PC-3 (cell line): ENCODE measurements at regions not wholly inside any gene's neighbourhood (a gene's known extent, or its start where the extent isn't known, plus 50 kb on each side); places are given as distances from the start of the nearest gene placed in this dataset.
"Not testable (repeated sequence)": the region's sequence is repeated elsewhere in the genome, so short reads cannot be mapped to it uniquely, and the experiment has no call there.

Experiments used
- ATAC-seq: fragments of 200-7000 bp; cut with Tn5 transposase; 2 replicates; pipeline ENCODE4 v1.9.1; 2020; ENCODE audit warnings: mild to moderate bottlenecking, moderate library complexity
- BruUV-seq: library from RNA; stranded (reverse); fragments of 400-500 nt; replicated peaks from 2 replicates; lab custom pipeline; 2021; lab: Mats Ljungman, UMichigan
- CTCF ChIA-PET: fragments of 300-600 bp; sonication (Branson Sonifier 250); formaldehyde crosslinking; loops from one replicate; lab custom pipeline; 2022; ENCODE audit warnings: antibody characterized with exemption; lab: Charles Lee
- POLR2A ChIA-PET: fragments of 300-600 bp; sonication (Branson Sonifier 250); formaldehyde crosslinking; loops from one replicate; lab custom pipeline; 2022; ENCODE audit warnings: antibody characterized with exemption; ENCODE audit not compliant: unreplicated experiment; lab: Charles Lee
- DNase-seq: peaks from one replicate; pipeline ENCODE4 v3.0.0-alpha.2; 2015
- H2AFZ ChIP-seq: fragments of 300-600 bp; sonication (generic); 2 replicates; pipeline ENCODE4 v1.6.0; 2016; ENCODE audit warnings: antibody characterized with exemption, low read length
- H3F3A ChIP-seq: fragments of 300-600 bp; sonication (generic); one replicate; pipeline ENCODE4 v1.6.0; 2017; ENCODE audit warnings: antibody characterized with exemption, low read length, control low read depth, mild to moderate bottlenecking; ENCODE audit not compliant: unreplicated experiment
- H3K27ac ChIP-seq: fragments of 300-600 bp; sonication (generic); 2 replicates; pipeline ENCODE4 v1.5.1; 2016; ENCODE audit warnings: mild to moderate bottlenecking, low read length
- H3K27me3 ChIP-seq: fragments of 300-600 bp; sonication (generic); 2 replicates; pipeline ENCODE4 v1.6.1; 2016; ENCODE audit warnings: low read length, mixed read lengths
- H3K36me3 ChIP-seq: fragments of 300-600 bp; sonication (generic); 2 replicates; pipeline ENCODE4 v1.6.1; 2016; ENCODE audit warnings: low read depth, mixed run types, low read length, mixed read lengths
- H3K4me1 ChIP-seq: fragments of 300-600 bp; sonication (generic); 2 replicates; pipeline ENCODE4 v1.5.1; 2016; ENCODE audit warnings: low read length; ENCODE audit not compliant: insufficient read depth
- H3K4me2 ChIP-seq: fragments of 300-600 bp; sonication (generic); 2 replicates; pipeline ENCODE4 v1.6.0; 2016; ENCODE audit warnings: low read length
- H3K4me3 ChIP-seq: fragments of 300-600 bp; sonication (generic); 2 replicates; pipeline ENCODE4 v1.5.1; 2016; ENCODE audit warnings: mild to moderate bottlenecking, low read length, mixed read lengths
- H3K79me2 ChIP-seq: fragments of 300-600 bp; sonication (generic); 2 replicates; pipeline ENCODE4 v1.6.1; 2017; ENCODE audit warnings: low read length, mixed read lengths
- H3K9ac ChIP-seq: fragments of 300-600 bp; sonication (generic); 2 replicates; pipeline ENCODE4 v1.6.0; 2016; ENCODE audit warnings: mild to moderate bottlenecking, low read length
- H3K9me2 ChIP-seq: fragments of 300-600 bp; sonication (generic); replicated peaks from 2 replicates; pipeline ENCODE4 v1.6.1; 2016; ENCODE audit warnings: mixed run types, low read length, mixed read lengths
- H3K9me3 ChIP-seq: fragments of 300-600 bp; sonication (generic); 2 replicates; pipeline ENCODE4 v1.6.1; 2016; ENCODE audit warnings: low read length, mixed read lengths
- H4K20me1 ChIP-seq: fragments of 300-600 bp; sonication (generic); 2 replicates; pipeline ENCODE4 v1.6.1; 2016; ENCODE audit warnings: low read length, mixed read lengths
- CTCF ChIP-seq: fragments of 300-600 bp; sonication (generic); conservative IDR thresholded peaks from 2 replicates; pipeline ENCODE4 v1.5.1; 2017; ENCODE audit warnings: antibody characterized with exemption, low read depth, mild to moderate bottlenecking, low read length
- EZH2 ChIP-seq: fragments of 300-600 bp; sonication (generic); IDR thresholded peaks from one replicate; pipeline ENCODE4 v1.6.1; 2017; ENCODE audit warnings: antibody characterized with exemption, mild to moderate bottlenecking, low read length; ENCODE audit not compliant: unreplicated experiment
- EZH2phosphoT487 ChIP-seq: fragments of 300-600 bp; sonication (generic); IDR thresholded peaks from 2 replicates; pipeline ENCODE4 v1.6.1; 2018; ENCODE audit warnings: mild to moderate bottlenecking, antibody characterized with exemption, low read length, borderline replicate concordance
- intact Hi-C: fragments of 100-400 bp; cut with micrococcal nuclease; formaldehyde crosslinking; loops from 2 replicates; pipeline ENCODE4 v1.9.0; 2023

GRCh38 chr4:72864898-72865297 lies 204.6 kb downstream of the COX18 start:
- Histone ChIP-seq H3K4me1 (no peaks in the 10 kb centered on the region), H3K4me3 (no peak overlapping the region), H3F3A (no peaks in the 10 kb centered on the region), H3K9me3 (no peaks in the 10 kb centered on the region), H3K27me3 (no peaks in the 10 kb centered on the region), H4K20me1 (no peaks in the 10 kb centered on the region), H3K9ac (no peak overlapping the region), H3K4me2 (no peak overlapping the region), H2AFZ (no peak overlapping the region), H3K9me2 (no peaks in the 10 kb centered on the region), H3K36me3 (no peaks in the 10 kb centered on the region), H3K79me2 (no peaks in the 10 kb centered on the region), H3K27ac (no peak overlapping the region)
- TF ChIP-seq EZH2 (no peak), CTCF (no peak), EZH2phosphoT487 (no peak)
- intact Hi-C loops, result no loop called here
- ATAC-seq (no peak), DNase-seq (no peak)
- CTCF ChIA-PET, result no interaction called here
- POLR2A ChIA-PET, result no interaction called here
- BruUV-seq, result no TSS peak

DNA sequence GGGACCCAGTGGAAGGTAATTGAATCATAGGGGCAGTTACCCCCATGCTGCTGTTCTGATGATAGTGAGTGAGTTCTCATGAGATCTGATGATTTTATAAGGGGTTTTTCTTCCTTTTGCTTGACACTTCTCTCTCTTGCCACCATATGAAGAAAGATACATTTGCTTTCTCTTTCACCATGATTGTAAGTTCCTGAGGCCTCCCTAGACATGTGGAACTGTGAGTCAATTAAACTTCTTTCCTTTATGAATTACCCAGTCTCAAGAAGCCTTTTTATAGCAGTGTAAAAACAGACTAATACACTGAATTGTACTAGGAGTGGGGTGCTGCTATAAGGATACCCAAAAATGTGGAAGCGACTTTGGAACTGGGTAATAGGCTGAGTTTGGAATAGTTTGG lies 205.2 kb downstream of the COX18 start:
- H3K36me3 ChIP-seq, H3K9me2 ChIP-seq, H3K79me2 ChIP-seq, H3K4me2 ChIP-seq, H4K20me1 ChIP-seq, H3K4me1 ChIP-seq, H2AFZ ChIP-seq, H3K27me3 ChIP-seq, H3K9me3 ChIP-seq, H3F3A ChIP-seq, BruUV-seq, H3K9ac ChIP-seq, DNase-seq, H3K4me3 ChIP-seq, CTCF ChIA-PET, POLR2A ChIA-PET, H3K27ac ChIP-seq, ATAC-seq, intact Hi-C loops: not testable (repeated sequence)

DNA sequence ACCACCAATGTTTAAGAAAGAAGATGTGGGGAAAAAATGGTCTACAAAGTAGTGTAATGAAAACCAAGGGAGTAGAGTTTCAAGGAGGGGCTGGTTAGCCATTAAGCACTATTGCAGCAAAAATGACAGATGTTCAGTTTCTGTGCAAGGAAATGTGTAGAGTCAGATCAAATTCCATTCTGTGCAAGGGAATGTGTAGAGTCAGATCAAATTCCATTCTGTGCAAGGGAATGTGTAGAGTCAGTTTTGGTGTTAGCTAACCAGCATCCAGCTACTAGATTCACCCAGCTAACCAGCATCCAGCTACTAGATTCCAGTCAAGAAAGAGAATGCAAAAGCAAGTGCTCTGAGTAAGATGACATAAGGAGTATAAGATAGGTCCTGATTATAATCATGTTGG lies 208.8 kb downstream of the COX18 start:
- ATAC-seq, result no peak
- no peaks in the 10 kb centered on the region for H3K9me2 ChIP-seq
- no TSS peak for BruUV-seq
- no peaks in the 10 kb centered on the region for H3K79me2 ChIP-seq
- no peaks in the 10 kb centered on the region for H3K36me3 ChIP-seq
- no peaks in the 10 kb centered on the region for H4K20me1 ChIP-seq
- no peak overlapping the region for H2AFZ ChIP-seq
- H3K9me3 ChIP-seq, result no peaks in the 10 kb centered on the region
- peaks cover 12% of the 10 kb centered on the region for H3K4me1 ChIP-seq
- intact Hi-C loops, result no loop called here
- H3K9ac ChIP-seq, result no peak overlapping the region
- H3K4me3 ChIP-seq, result no peak overlapping the region
- CTCF ChIA-PET, result no interaction called here
- no peaks in the 10 kb centered on the region for H3F3A ChIP-seq
- DNase-seq, result no peak
- no peak for TF ChIP-seq CTCF
- no peak for TF ChIP-seq EZH2
- no peak for TF ChIP-seq EZH2phosphoT487
- POLR2A ChIA-PET, result interaction anchor here (0.6 kb wide), 2 partner anchors 185 to 1111 kb away, joined by 3 to 10 read pairs; no protein-coding TSS in a partner anchor
- H3K4me2 ChIP-seq, result no peak overlapping the region
- H3K27me3 ChIP-seq, result no peaks in the 10 kb centered on the region
- H3K27ac ChIP-seq, result no peak overlapping the region
